Cardiac fibroblast (primary cell): ENCODE measurements at regions not wholly inside any gene's neighbourhood (a gene's known extent, or its start where the extent isn't known, plus 50 kb on each side); places are given as distances from the start of the nearest gene placed in this dataset.

Experiments
- DNase-seq, 2 donors: peaks; one replicate each; pipeline versions ENCODE4 v3.0.0 to v3.0.0-alpha.2; 2010; ENCODE audit warnings: low read depth in 2 of 2
- H3K4me3 ChIP-seq, 2 donors: replicated peaks in 1 of 2; 1 replicate in 1 of 2; 2 replicates in 1 of 2; pipeline ENCODE4 v1.5.1; 2011; ENCODE audit warnings: low read depth in 2 of 2, low read length in 2 of 2, mild to moderate bottlenecking in 2 of 2, moderate library complexity in 1 of 2
- CTCF ChIP-seq: IDR thresholded peaks from one replicate; pipeline ENCODE4 v1.5.1; 2011; ENCODE audit warnings: low read depth, mild to moderate bottlenecking, low read length, inconsistent platforms

GRCh38 chr13:33379608-33380007 lies 94.1 kb upstream of the STARD13 start:
- DNase-seq: no peak
- no peak for TF ChIP-seq CTCF

GRCh38 chr13:33380487-33381079 lies 95.0 kb upstream of the STARD13 start:
- DNase-seq: no peak
- no peak for TF ChIP-seq CTCF
- H3K4me3 ChIP-seq: no peak overlapping the region

More at GRCh38 chr13:33379608-33380007, 94.1 kb upstream of the STARD13 start:
- no peak overlapping the region for H3K4me3 ChIP-seq

- TF ChIP-seq CTCF: no peak
- H3K4me3 ChIP-seq: no peak overlapping the region
- no peak for DNase-seq
Observed at GRCh38 chr13:33381180-33381579, 95.6 kb upstream of the STARD13 start.

- TF ChIP-seq CTCF: no peak
- no peak for DNase-seq
- H3K4me3 ChIP-seq: no peak overlapping the region
Observed at GRCh38 chr13:33381906-33382305, 96.4 kb upstream of the STARD13 start.

- no peak for DNase-seq
- TF ChIP-seq CTCF: no peak
- no peak overlapping the region for H3K4me3 ChIP-seq
Observed at GRCh38 chr13:33383724-33384577, 98.4 kb upstream of the STARD13 start.

- peak in 1 of 2 donors; percentile 6 for DNase-seq
- no peak for TF ChIP-seq CTCF
- H3K4me3 ChIP-seq: no peak overlapping the region
Observed at GRCh38 chr13:33388286-33388998, 102.9 kb upstream of the STARD13 start.
